ENCODE measurements at regions not wholly inside any gene's neighbourhood (a gene's known extent, or its start where the extent isn't known, plus 50 kb on each side); places are given as distances from the start of the nearest gene placed in this dataset.

GRCh38 chr17:12376276-12376675 is 289.4 kb upstream of the MYOCD start:
- DNase-seq: no peak

GRCh38 chr17:12386225-12386624 is 279.5 kb upstream of the MYOCD start:
- peak; percentile 33 for DNase-seq

- peak; percentile 63 for DNase-seq
These were observed 277.5 kb upstream of the MYOCD start for GRCh38 chr17:12388226-12388625.

- no peak for DNase-seq
These were observed 276.3 kb upstream of the MYOCD start for GRCh38 chr17:12389421-12389820.

GRCh38 chr17:12390631-12391030 is 275.1 kb upstream of the MYOCD start:
- peak; percentile 45 for DNase-seq

- DNase-seq: no peak
These were observed 274.2 kb upstream of the MYOCD start for GRCh38 chr17:12391468-12391867.

- no peak for DNase-seq
These were observed 269.8 kb upstream of the MYOCD start for GRCh38 chr17:12395733-12396354.

- DNase-seq: no peak
These were observed 267.1 kb upstream of the MYOCD start for GRCh38 chr17:12398441-12399051.

GRCh38 chr17:12402963-12403622 is 262.6 kb upstream of the MYOCD start:
- DNase-seq: no peak

- no peak for DNase-seq
These were observed 261.8 kb upstream of the MYOCD start for GRCh38 chr17:12403881-12404398.

GRCh38 chr17:12406623-12407215 is 259.0 kb upstream of the MYOCD start:
- no peak for DNase-seq

- DNase-seq: no peak
These were observed 258.0 kb upstream of the MYOCD start for GRCh38 chr17:12407495-12408252.

- no peak for DNase-seq
These were observed 256.6 kb upstream of the MYOCD start for GRCh38 chr17:12409082-12409481.

GRCh38 chr17:12410717-12411116 is 255.0 kb upstream of the MYOCD start:
- DNase-seq: no peak

GRCh38 chr17:12415031-12415430 is 250.7 kb upstream of the MYOCD start:
- no peak for DNase-seq

- DNase-seq: no peak
These were observed 244.6 kb upstream of the MYOCD start for GRCh38 chr17:12421077-12421476.

GRCh38 chr17:12421646-12422306 is 243.9 kb upstream of the MYOCD start:
- no peak for DNase-seq

GRCh38 chr17:12422651-12423050 is 243.0 kb upstream of the MYOCD start:
- no peak for DNase-seq

GRCh38 chr17:12423337-12423736 is 242.4 kb upstream of the MYOCD start:
- DNase-seq: no peak

- DNase-seq: no peak
These were observed 236.6 kb upstream of the MYOCD start for GRCh38 chr17:12429116-12429515.

- DNase-seq: no peak
These were observed 234.5 kb upstream of the MYOCD start for GRCh38 chr17:12431188-12431587.

All from muscle of arm (tissue), 1 donor.